ENCODE measurements at regions not wholly inside any gene's neighbourhood (a gene's known extent, or its start where the extent isn't known, plus 50 kb on each side); places are given as distances from the start of the nearest gene placed in this dataset.

DNA sequence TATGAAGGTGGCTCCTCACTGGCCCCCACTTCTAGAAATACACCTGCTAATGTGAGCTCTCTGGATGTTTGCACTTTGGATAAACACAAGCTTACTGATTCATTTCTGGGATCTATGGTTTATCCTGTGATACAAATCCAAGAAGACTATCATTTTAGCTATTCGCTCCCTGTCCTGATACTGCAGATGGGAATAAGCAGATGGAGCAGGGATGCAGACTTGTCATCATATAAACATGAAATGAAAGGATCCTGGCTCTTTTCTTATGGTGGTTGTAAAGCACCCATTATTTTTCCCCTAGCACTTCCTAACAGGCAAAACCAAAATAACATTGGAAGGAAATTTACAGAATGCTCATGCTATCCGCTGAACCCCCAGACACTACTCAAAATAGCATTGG is 162.9 kb upstream of the NOCT start:
- no peak for DNase-seq (ENCODE audit: low read depth, low spot score)
- TF ChIP-seq POLR2AphosphoS5 (IDR thresholded peaks at IDR 0.05; ENCODE audit: borderline replicate concordance, low read depth, low read length) (no peak), FOXP2 (optimal IDR thresholded peaks at IDR 0.05; ENCODE audit: control extremely low read depth, extremely low read length, insufficient read depth) (no peak), EZH2 (IDR thresholded peaks at IDR 0.05) (no peak)
- Histone ChIP-seq H3K27ac (no peak overlapping the region), H3K36me3 (ENCODE audit: insufficient read depth, low read length) (no peaks in the 10 kb centered on the region), H3K9me3 (ENCODE audit: low read depth, low read length) (no peaks in the 10 kb centered on the region), H3K4me3 (no peak overlapping the region), H3K9ac (ENCODE audit: insufficient read length) (no peak overlapping the region)

- H3K9ac ChIP-seq (ENCODE audit: insufficient read length): no peak overlapping the region
- no peak for DNase-seq (ENCODE audit: low read depth, low spot score)
These were observed 163.9 kb upstream of the NOCT start for GRCh38 chr4:138851391-138852335.

GRCh38 chr4:138845664-138846063 is 169.9 kb upstream of the NOCT start:
- Histone ChIP-seq H3K9ac (ENCODE audit: insufficient read length) (no peak overlapping the region), H3K9me3 (ENCODE audit: low read depth, low read length) (no peaks in the 10 kb centered on the region), H3K27ac (no peak overlapping the region), H3K36me3 (ENCODE audit: insufficient read depth, low read length) (no peaks in the 10 kb centered on the region), H3K4me3 (no peak overlapping the region)
- TF ChIP-seq FOXP2 (optimal IDR thresholded peaks at IDR 0.05; ENCODE audit: control extremely low read depth, extremely low read length, insufficient read depth): no peak
- no peak for TF ChIP-seq POLR2AphosphoS5 (IDR thresholded peaks at IDR 0.05; ENCODE audit: borderline replicate concordance, low read depth, low read length)
- no peak for DNase-seq (ENCODE audit: low read depth, low spot score)

More at GRCh38 chr4:138851391-138852335, 163.9 kb upstream of the NOCT start:
- Histone ChIP-seq H3K4me3 (no peak overlapping the region), H3K9me3 (ENCODE audit: low read depth, low read length) (no peaks in the 10 kb centered on the region), H3K27ac (no peak overlapping the region), H3K36me3 (ENCODE audit: insufficient read depth, low read length) (no peaks in the 10 kb centered on the region)
- no peak for TF ChIP-seq FOXP2 (optimal IDR thresholded peaks at IDR 0.05; ENCODE audit: control extremely low read depth, extremely low read length, insufficient read depth)
- TF ChIP-seq EZH2 (IDR thresholded peaks at IDR 0.05): no peak
- TF ChIP-seq POLR2AphosphoS5 (IDR thresholded peaks at IDR 0.05; ENCODE audit: borderline replicate concordance, low read depth, low read length): no peak

DNA sequence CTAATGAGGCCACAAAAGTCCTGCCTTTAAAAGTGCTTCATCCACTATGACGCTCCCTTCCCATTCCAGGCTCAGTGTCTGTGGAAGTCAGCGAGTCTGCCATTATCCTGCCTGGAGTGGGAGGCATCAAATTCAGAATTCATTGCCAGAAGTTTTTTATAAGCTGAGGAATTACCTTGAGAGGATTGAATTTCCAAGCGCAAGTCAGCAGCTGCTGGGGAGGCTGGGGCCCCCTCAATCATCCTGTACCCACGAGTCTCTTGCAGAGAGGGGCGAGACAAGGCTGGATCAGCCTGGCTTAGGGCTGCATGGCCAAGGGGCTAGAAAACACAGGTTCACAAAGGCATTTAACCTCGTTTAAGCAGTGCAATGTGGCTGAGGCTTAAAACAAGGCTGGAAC is 170.5 kb upstream of the NOCT start:
- H3K27ac ChIP-seq: no peak overlapping the region
- DNase-seq (ENCODE audit: low read depth, low spot score): no peak
- H3K4me3 ChIP-seq: no peak overlapping the region
- H3K9ac ChIP-seq (ENCODE audit: insufficient read length): no peak overlapping the region
- no peaks in the 10 kb centered on the region for H3K9me3 ChIP-seq (ENCODE audit: low read depth, low read length)
- TF ChIP-seq FOXP2 (optimal IDR thresholded peaks at IDR 0.05; ENCODE audit: control extremely low read depth, extremely low read length, insufficient read depth) (no peak), EZH2 (IDR thresholded peaks at IDR 0.05) (no peak), POLR2AphosphoS5 (IDR thresholded peaks at IDR 0.05; ENCODE audit: borderline replicate concordance, low read depth, low read length) (no peak)
- no peaks in the 10 kb centered on the region for H3K36me3 ChIP-seq (ENCODE audit: insufficient read depth, low read length)

- no peak overlapping the region for H3K27ac ChIP-seq
- no peak for DNase-seq (ENCODE audit: low read depth, low spot score)
- no peak overlapping the region for H3K9ac ChIP-seq (ENCODE audit: insufficient read length)
- no peaks in the 10 kb centered on the region for H3K9me3 ChIP-seq (ENCODE audit: low read depth, low read length)
- H3K36me3 ChIP-seq (ENCODE audit: insufficient read depth, low read length): no peaks in the 10 kb centered on the region
- H3K4me3 ChIP-seq: no peak overlapping the region
- TF ChIP-seq POLR2AphosphoS5 (IDR thresholded peaks at IDR 0.05; ENCODE audit: borderline replicate concordance, low read depth, low read length) (no peak), FOXP2 (optimal IDR thresholded peaks at IDR 0.05; ENCODE audit: control extremely low read depth, extremely low read length, insufficient read depth) (no peak), EZH2 (IDR thresholded peaks at IDR 0.05) (no peak)
These were observed 172.0 kb upstream of the NOCT start for GRCh38 chr4:138843616-138844015.

- H3K9ac ChIP-seq (ENCODE audit: insufficient read length): peak overlapping the region; percentile 57
- no peaks in the 10 kb centered on the region for H3K36me3 ChIP-seq (ENCODE audit: insufficient read depth, low read length)
- no peaks in the 10 kb centered on the region for H3K9me3 ChIP-seq (ENCODE audit: low read depth, low read length)
- H3K4me3 ChIP-seq: peak overlapping the region; percentile 40; the same call in 1 of the 2 replicates
- H3K27ac ChIP-seq: peak overlapping the region; percentile 89
- TF ChIP-seq EZH2 (IDR thresholded peaks at IDR 0.05): no peak
- no peak for TF ChIP-seq FOXP2 (optimal IDR thresholded peaks at IDR 0.05; ENCODE audit: control extremely low read depth, extremely low read length, insufficient read depth)
- no peak for TF ChIP-seq POLR2AphosphoS5 (IDR thresholded peaks at IDR 0.05; ENCODE audit: borderline replicate concordance, low read depth, low read length)
- no peak for DNase-seq (ENCODE audit: low read depth, low spot score)
These were observed 174.2 kb upstream of the NOCT start for GRCh38 chr4:138841343-138841742.

- TF ChIP-seq FOXP2 (optimal IDR thresholded peaks at IDR 0.05; ENCODE audit: control extremely low read depth, extremely low read length, insufficient read depth) (no peak), EZH2 (IDR thresholded peaks at IDR 0.05) (no peak), POLR2AphosphoS5 (IDR thresholded peaks at IDR 0.05; ENCODE audit: borderline replicate concordance, low read depth, low read length) (no peak)
- Histone ChIP-seq H3K4me3 (no peak overlapping the region), H3K27ac (no peak overlapping the region), H3K9ac (ENCODE audit: insufficient read length) (no peak overlapping the region), H3K9me3 (ENCODE audit: low read depth, low read length) (no peaks in the 10 kb centered on the region), H3K36me3 (ENCODE audit: insufficient read depth, low read length) (no peaks in the 10 kb centered on the region)
- no peak for DNase-seq (ENCODE audit: low read depth, low spot score)
These were observed 177.3 kb upstream of the NOCT start for GRCh38 chr4:138838251-138838650.

GRCh38 chr4:138835832-138836533 is 179.6 kb upstream of the NOCT start:
- H3K36me3 ChIP-seq (ENCODE audit: insufficient read depth, low read length): no peaks in the 10 kb centered on the region
- no peak for DNase-seq (ENCODE audit: low read depth, low spot score)
- no peak overlapping the region for H3K4me3 ChIP-seq
- H3K27ac ChIP-seq: no peak overlapping the region
- H3K9ac ChIP-seq (ENCODE audit: insufficient read length): no peak overlapping the region
- no peaks in the 10 kb centered on the region for H3K9me3 ChIP-seq (ENCODE audit: low read depth, low read length)
- TF ChIP-seq EZH2 (IDR thresholded peaks at IDR 0.05) (no peak), FOXP2 (optimal IDR thresholded peaks at IDR 0.05; ENCODE audit: control extremely low read depth, extremely low read length, insufficient read depth) (no peak), POLR2AphosphoS5 (IDR thresholded peaks at IDR 0.05; ENCODE audit: borderline replicate concordance, low read depth, low read length) (no peak)
